GM12878 (cell line): ENCODE measurements at regions not wholly inside any gene's neighbourhood (a gene's known extent, or its start where the extent isn't known, plus 50 kb on each side); places are given as distances from the start of the nearest gene placed in this dataset.

Experiments
- FOS ChIP-seq: IDR thresholded peaks from 3 replicates; pipeline ENCODE4 v1.6.1; 2011; ENCODE audit warnings: borderline replicate concordance; ENCODE audit not compliant: insufficient read length; ENCODE audit errors: extremely low read depth
- FOXM1 ChIP-seq: IDR thresholded peaks from 2 replicates; pipeline ENCODE4 v1.6.1; 2012; ENCODE audit warnings: low read depth, mild to moderate bottlenecking, inconsistent platforms, low read length, moderate library complexity
- TBL1XR1 ChIP-seq: IDR thresholded peaks from 2 replicates; pipeline ENCODE4 v1.6.1; 2012; ENCODE audit warnings: low read depth, low read length, improper control_type of control experiment
- ZNF687 ChIP-seq: fragments of 450-650 bp; IDR thresholded peaks from 2 replicates; pipeline ENCODE4 v1.6.1; 2017; ENCODE audit warnings: mild to moderate bottlenecking, moderate library complexity
- TF ChIP-seq, protein P1 (sequence below): fragments of 450-650 bp; IDR thresholded peaks from 2 replicates; pipeline ENCODE4 v1.6.1; 2016; ENCODE audit warnings: mild to moderate bottlenecking, moderate library complexity, borderline replicate concordance

DNA sequence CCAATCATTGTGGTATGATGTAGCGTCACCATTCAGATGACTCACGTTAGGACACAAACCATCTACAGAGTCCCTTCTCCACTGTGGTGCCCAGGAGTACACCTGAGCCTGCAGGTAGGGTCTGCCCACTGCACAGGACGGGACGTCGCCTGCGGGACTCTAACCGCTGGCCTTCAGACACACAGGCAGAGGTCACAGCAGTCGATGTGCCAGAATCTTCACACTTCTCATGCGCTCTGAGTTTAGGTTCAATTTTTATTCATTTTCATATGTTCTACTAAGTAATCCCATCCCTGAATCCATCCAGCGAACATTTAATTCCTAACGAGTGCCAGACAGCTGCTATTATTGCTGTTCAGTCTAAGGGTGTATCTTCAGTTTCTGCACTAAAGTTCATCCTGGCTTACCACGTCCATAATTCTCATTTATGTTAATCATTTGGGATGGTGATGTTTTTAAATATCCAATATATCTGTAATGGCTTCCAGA, 73.3 kb downstream of the CXCL12 start (continued):
- TF ChIP-seq TBL1XR1 (no peak), FOS (no peak), ZNF687 (no peak), FOXM1 (no peak)
- TF ChIP-seq, protein P1, sequence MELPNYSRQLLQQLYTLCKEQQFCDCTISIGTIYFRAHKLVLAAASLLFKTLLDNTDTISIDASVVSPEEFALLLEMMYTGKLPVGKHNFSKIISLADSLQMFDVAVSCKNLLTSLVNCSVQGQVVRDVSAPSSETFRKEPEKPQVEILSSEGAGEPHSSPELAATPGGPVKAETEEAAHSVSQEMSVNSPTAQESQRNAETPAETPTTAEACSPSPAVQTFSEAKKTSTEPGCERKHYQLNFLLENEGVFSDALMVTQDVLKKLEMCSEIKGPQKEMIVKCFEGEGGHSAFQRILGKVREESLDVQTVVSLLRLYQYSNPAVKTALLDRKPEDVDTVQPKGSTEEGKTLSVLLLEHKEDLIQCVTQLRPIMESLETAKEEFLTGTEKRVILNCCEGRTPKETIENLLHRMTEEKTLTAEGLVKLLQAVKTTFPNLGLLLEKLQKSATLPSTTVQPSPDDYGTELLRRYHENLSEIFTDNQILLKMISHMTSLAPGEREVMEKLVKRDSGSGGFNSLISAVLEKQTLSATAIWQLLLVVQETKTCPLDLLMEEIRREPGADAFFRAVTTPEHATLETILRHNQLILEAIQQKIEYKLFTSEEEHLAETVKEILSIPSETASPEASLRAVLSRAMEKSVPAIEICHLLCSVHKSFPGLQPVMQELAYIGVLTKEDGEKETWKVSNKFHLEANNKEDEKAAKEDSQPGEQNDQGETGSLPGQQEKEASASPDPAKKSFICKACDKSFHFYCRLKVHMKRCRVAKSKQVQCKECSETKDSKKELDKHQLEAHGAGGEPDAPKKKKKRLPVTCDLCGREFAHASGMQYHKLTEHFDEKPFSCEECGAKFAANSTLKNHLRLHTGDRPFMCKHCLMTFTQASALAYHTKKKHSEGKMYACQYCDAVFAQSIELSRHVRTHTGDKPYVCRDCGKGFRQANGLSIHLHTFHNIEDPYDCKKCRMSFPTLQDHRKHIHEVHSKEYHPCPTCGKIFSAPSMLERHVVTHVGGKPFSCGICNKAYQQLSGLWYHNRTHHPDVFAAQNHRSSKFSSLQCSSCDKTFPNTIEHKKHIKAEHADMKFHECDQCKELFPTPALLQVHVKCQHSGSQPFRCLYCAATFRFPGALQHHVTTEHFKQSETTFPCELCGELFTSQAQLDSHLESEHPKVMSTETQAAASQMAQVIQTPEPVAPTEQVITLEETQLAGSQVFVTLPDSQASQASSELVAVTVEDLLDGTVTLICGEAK, result no peak
